ENCODE measurements at regions not wholly inside any gene's neighbourhood (a gene's known extent, or its start where the extent isn't known, plus 50 kb on each side); places are given as distances from the start of the nearest gene placed in this dataset.
"Not testable (repeated sequence)": the region's sequence is repeated elsewhere in the genome, so short reads cannot be mapped to it uniquely, and the experiment has no call there.

DNA sequence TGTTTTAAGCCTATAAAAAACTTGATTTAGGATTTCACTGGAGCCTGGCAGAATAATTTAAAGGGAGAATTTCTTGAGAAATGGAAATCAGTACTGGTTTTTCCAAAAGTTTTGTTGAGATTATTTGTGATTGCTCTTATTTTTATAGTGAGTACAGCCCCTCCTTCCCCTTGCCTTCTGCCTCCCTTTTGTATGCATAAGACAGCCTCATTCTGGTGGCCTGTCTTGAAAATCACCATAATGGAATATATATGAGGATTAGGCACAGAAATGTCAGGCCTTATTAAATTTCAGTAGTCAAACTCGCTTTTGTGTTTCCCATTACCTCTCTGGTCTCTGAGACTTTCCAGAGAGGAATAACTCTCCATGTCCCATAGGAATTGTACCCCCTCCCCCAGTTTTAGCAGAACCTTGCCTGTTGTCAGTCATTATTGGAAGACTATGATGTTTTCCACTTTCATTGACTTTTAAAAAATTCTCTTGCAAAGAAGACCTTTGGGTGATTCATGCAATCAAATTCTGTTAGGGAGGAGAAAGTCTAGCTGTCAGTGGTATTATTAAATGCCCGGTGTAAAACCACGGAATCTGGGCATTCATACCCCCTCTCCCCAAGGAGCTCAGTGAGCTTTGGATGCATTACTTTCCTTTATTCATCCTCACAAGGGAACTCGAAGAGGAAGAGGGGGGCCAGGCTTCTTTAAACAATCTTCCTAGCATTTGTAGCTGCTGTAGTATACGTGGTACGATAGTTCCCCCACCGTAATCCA lies 171.6 kb upstream of the TSC22D2 start:
- TF ChIP-seq POLR2AphosphoS5 (IDR thresholded peaks at IDR 0.05; ENCODE audit: insufficient read depth in 1 of 2, low read depth in 1 of 2) = no peak
- no peak for TF ChIP-seq POLR2A (IDR thresholded peaks at IDR 0.05)
- TF ChIP-seq, protein P1, sequence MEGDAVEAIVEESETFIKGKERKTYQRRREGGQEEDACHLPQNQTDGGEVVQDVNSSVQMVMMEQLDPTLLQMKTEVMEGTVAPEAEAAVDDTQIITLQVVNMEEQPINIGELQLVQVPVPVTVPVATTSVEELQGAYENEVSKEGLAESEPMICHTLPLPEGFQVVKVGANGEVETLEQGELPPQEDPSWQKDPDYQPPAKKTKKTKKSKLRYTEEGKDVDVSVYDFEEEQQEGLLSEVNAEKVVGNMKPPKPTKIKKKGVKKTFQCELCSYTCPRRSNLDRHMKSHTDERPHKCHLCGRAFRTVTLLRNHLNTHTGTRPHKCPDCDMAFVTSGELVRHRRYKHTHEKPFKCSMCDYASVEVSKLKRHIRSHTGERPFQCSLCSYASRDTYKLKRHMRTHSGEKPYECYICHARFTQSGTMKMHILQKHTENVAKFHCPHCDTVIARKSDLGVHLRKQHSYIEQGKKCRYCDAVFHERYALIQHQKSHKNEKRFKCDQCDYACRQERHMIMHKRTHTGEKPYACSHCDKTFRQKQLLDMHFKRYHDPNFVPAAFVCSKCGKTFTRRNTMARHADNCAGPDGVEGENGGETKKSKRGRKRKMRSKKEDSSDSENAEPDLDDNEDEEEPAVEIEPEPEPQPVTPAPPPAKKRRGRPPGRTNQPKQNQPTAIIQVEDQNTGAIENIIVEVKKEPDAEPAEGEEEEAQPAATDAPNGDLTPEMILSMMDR (IDR thresholded peaks at IDR 0.05) = no peak
- Histone ChIP-seq H3K4me3 (no peak overlapping the region), H3K27me3 (no peaks in the 10 kb centered on the region), H3K27ac (peak overlapping the region; percentile 10), H3K4me1 (peaks cover 17% of the 10 kb centered on the region), H3K9me3 (no peaks in the 10 kb centered on the region), H3K36me3 (no peaks in the 10 kb centered on the region)
- DNase-seq (ENCODE audit: extremely low spot score in 2 of 2) = no peak
- intact Hi-C loops (cut with DNase I) = no loop called here

DNA sequence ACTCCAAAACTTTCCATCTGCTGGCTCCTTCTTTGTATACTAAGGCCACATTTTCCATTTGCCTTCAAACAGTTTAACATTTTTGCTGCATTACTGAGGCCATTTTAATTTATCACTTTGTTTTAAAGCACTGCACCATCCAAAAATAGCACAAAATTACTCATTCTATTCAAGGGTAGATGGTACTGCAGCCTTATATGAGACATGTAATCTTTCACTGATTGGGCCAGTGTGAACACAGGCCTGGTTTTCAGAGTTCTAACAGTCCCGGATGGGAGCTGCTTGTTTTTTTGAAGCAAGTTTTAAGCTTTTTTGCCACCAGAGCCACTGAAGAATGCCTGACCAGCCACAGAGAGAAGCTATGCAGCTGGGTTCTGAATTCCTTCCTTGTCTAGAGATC lies 172.3 kb upstream of the TSC22D2 start:
- Histone ChIP-seq H3K9me3 (no peaks in the 10 kb centered on the region), H3K27me3 (no peaks in the 10 kb centered on the region), H3K36me3 (no peaks in the 10 kb centered on the region), H3K4me1 (peaks cover 17% of the 10 kb centered on the region), H3K4me3 (no peak overlapping the region), H3K27ac (peak overlapping the region; percentile 10)
- TF ChIP-seq POLR2AphosphoS5 (IDR thresholded peaks at IDR 0.05; ENCODE audit: insufficient read depth in 1 of 2, low read depth in 1 of 2) (no peak), POLR2A (IDR thresholded peaks at IDR 0.05) (no peak)
- TF ChIP-seq, protein P1 (IDR thresholded peaks at IDR 0.05) = no peak
- peak in 1 of 2 donors; percentile 29 for DNase-seq (ENCODE audit: extremely low spot score in 2 of 2)
- intact Hi-C loops (cut with DNase I) = no loop called here

DNA sequence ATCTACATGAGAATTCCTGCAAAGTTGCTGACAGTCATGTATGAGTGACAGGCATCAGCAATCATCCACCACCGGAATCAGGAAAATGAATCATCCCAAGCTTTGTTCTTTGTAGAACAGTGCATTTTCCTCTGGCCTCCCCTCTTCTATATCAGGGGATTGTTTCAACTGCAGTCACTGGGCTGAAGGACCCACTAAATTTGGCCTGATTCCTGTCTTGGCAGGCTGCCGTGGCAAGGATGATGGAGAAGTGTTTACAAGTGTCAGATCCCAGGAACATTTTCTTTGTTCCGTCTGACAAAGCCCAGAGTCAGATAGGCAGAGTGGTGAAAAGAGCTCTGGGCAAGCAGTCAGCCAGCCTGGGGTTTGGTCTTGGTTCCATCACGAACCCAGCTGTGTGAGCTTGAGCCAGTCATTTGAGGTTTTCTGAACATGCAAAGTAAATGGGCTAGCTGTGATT lies 175.1 kb upstream of the TSC22D2 start:
- no peak overlapping the region for H3K4me3 ChIP-seq
- TF ChIP-seq POLR2AphosphoS5 (IDR thresholded peaks at IDR 0.05; ENCODE audit: insufficient read depth in 1 of 2, low read depth in 1 of 2) (no peak), POLR2A (IDR thresholded peaks at IDR 0.05) (no peak)
- TF ChIP-seq, protein P1 (IDR thresholded peaks at IDR 0.05) = no peak
- H3K36me3 ChIP-seq = no peaks in the 10 kb centered on the region
- H3K27ac ChIP-seq = no peak overlapping the region
- peaks cover 8% of the 10 kb centered on the region for H3K4me1 ChIP-seq
- no peaks in the 10 kb centered on the region for H3K27me3 ChIP-seq
- intact Hi-C loops (cut with DNase I) = no loop called here
- peak in 1 of 2 donors; percentile 71 for DNase-seq (ENCODE audit: extremely low spot score in 2 of 2)
- H3K9me3 ChIP-seq = no peaks in the 10 kb centered on the region

DNA sequence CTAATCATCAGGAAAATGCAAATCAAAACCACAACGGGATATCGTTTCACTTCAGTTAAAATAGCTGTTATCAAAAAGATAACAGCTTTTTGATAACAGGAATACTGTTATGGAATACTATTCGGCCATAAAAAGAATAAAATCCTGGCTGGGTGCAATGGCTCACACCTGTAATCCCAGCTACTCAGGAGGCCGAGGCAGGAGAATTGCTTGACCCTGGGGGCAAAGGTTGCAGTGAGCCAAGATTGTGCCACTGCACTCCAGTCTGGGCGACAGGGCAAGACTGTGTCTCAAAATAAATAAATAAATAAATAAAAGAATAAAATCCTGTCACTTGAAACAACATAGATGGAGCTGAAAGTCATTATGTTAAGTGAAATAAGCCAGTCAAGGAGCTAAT lies 178.1 kb upstream of the TSC22D2 start:
- Histone ChIP-seq H3K9me3 (no peaks in the 10 kb centered on the region), H3K27me3 (no peaks in the 10 kb centered on the region), H3K4me3 (no peak overlapping the region), H3K36me3 (no peaks in the 10 kb centered on the region), H3K4me1 (no peaks in the 10 kb centered on the region), H3K27ac (no peak overlapping the region)
- peak in 1 of 2 donors; percentile 8 for DNase-seq (ENCODE audit: extremely low spot score in 2 of 2)
- intact Hi-C loops (cut with DNase I) = no loop called here
- TF ChIP-seq POLR2AphosphoS5 (IDR thresholded peaks at IDR 0.05; ENCODE audit: insufficient read depth in 1 of 2, low read depth in 1 of 2) = no peak
- TF ChIP-seq, protein P1 (IDR thresholded peaks at IDR 0.05) = no peak
- no peak for TF ChIP-seq POLR2A (IDR thresholded peaks at IDR 0.05)

DNA sequence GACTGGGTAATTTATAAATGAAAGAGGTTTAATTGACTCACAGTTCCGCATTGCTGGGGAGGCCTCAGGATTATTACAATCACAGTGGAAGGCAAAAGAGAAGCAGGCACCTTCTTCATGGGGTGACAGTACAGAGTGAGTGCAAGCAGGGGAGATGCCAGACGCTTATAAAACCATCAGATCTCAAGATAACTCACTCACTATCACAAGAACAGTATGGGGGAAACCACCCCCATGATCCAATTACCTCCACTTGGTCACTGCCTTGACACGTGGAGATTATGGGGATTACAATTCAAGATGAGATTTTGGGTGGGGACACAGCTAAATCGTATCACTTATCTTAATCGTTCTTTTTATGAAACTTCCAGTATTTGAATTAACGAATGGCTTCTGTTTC lies 179.5 kb upstream of the TSC22D2 start:
- H3K27ac ChIP-seq; H3K4me1 ChIP-seq; H3K27me3 ChIP-seq; H3K36me3 ChIP-seq; DNase-seq (ENCODE audit: extremely low spot score in 2 of 2); H3K4me3 ChIP-seq; H3K9me3 ChIP-seq; intact Hi-C loops (cut with DNase I): not testable (repeated sequence)
